HCT116 (cell line): ENCODE measurements at regions not wholly inside any gene's neighbourhood (a gene's known extent, or its start where the extent isn't known, plus 50 kb on each side); places are given as distances from the start of the nearest gene placed in this dataset.

ENCODE experiments used
- ATAC-seq: fragments of 200-7000 bp; cut with Tn5 transposase; 2 replicates; pipeline ENCODE4 v1.9.1; 2020; ENCODE audit warnings: mild to moderate bottlenecking, moderate library complexity
- BruUV-seq: library from RNA; stranded (reverse); fragments of 400-500 nt; replicated peaks from 2 replicates; lab custom pipeline; 2021; lab: Mats Ljungman, UMichigan
- CTCF ChIA-PET: fragments of 300-600 bp; sonication (Branson Sonifier 250); formaldehyde crosslinking; loops from one replicate; lab custom pipeline; 2021; ENCODE audit warnings: antibody characterized with exemption; lab: Charles Lee
- POLR2A ChIA-PET: fragments of 300-600, 350-600 bp; sonication (Branson Sonifier 250); formaldehyde crosslinking; loops from one replicate; lab custom pipeline; 2021; ENCODE audit warnings: antibody characterized with exemption; lab: Charles Lee
- RAD21 ChIA-PET, 2 experiments: fragments of 300-600 bp; sonication (Branson Sonifier 250); formaldehyde crosslinking; loops; one replicate each; lab custom pipeline; 2023; ENCODE audit warnings: low total read pairs in 2 of 2; ENCODE audit not compliant: uncharacterized antibody in 2 of 2, unreplicated experiment in 2 of 2, low non-redundant PET in 1 of 2; lab: Charles Lee
- DNase-seq: peaks from one replicate; pipeline ENCODE4 v3.0.0-alpha.2; 2010; ENCODE audit warnings: low read depth, low spot score
- H2AFZ ChIP-seq: fragments of 200-600 bp; shearing (Covaris generic), sonication (generic); 2 replicates; pipeline ENCODE4 v1.6.1; 2017; ENCODE audit warnings: low read depth, mixed run types, mixed read lengths, antibody characterized with exemption, low read length; ENCODE audit not compliant: poor library complexity, severe bottlenecking
- H3K27ac ChIP-seq: 2 replicates; pipeline ENCODE4 v1.5.1; 2012; ENCODE audit warnings: low read depth, low read length
- H3K27me3 ChIP-seq: fragments of 200-600 bp; sonication (generic); 2 replicates; pipeline ENCODE4 v1.6.1; 2016; ENCODE audit warnings: mixed run types, low read length, mixed read lengths; ENCODE audit not compliant: insufficient read depth
- H3K36me3 ChIP-seq, 2 experiments: fragments of 200-500 bp in 1 of 2; fragments of 200-600 bp in 1 of 2; sonication (Bioruptor generic) in 1 of 2; sonication (generic) in 1 of 2; 2 replicates each; pipeline versions ENCODE4 v1.5.1 to v1.6.1; 2014 to 2016; ENCODE audit warnings: low read length in 2 of 2, inconsistent platforms in 1 of 2, mixed read lengths in 1 of 2, mixed run types in 1 of 2; ENCODE audit not compliant: insufficient read depth in 2 of 2, control insufficient read depth in 1 of 2
- H3K4me1 ChIP-seq, 2 experiments: fragments of 200-600 bp in 1 of 2; sonication (generic) in 1 of 2; 2 replicates each; pipeline versions ENCODE4 v1.5.1 to v1.6.1; 2012 to 2017; ENCODE audit warnings: low read length in 2 of 2, inconsistent platforms in 1 of 2, mild to moderate bottlenecking in 1 of 2, mixed read lengths in 1 of 2, mixed run types in 1 of 2, moderate library complexity in 1 of 2; ENCODE audit not compliant: insufficient read depth in 2 of 2, control insufficient read depth in 1 of 2
- H3K4me2 ChIP-seq: fragments of 200-600 bp; sonication (generic); 2 replicates; pipeline ENCODE4 v1.6.1; 2017; ENCODE audit warnings: mixed run types, low read length, mixed read lengths
- H3K4me3 ChIP-seq, 2 experiments: fragments of 200-600 bp in 1 of 2; sonication (generic) in 1 of 2; replicated peaks in 1 of 2; 2 replicates each; pipeline ENCODE4 v1.5.1; 2011 to 2016; ENCODE audit warnings: low read length in 2 of 2, control low read depth in 1 of 2, low read depth in 1 of 2, mild to moderate bottlenecking in 1 of 2, mixed read lengths in 1 of 2, mixed run types in 1 of 2
- H3K79me2 ChIP-seq: fragments of 200-600 bp; sonication (generic); 2 replicates; pipeline ENCODE4 v1.6.1; 2017; ENCODE audit warnings: mild to moderate bottlenecking, mixed run types, low read length, moderate library complexity, mixed read lengths; ENCODE audit not compliant: insufficient read depth
- H3K9ac ChIP-seq: fragments of 200-600 bp; sonication (generic); 2 replicates; pipeline ENCODE4 v1.6.1; 2016; ENCODE audit warnings: low read length, mixed read lengths
- H3K9me2 ChIP-seq: fragments of 200-600 bp; sonication (generic), shearing (Covaris generic); 2 replicates; pipeline ENCODE4 v1.6.1; 2017; ENCODE audit warnings: mixed run types, mild to moderate bottlenecking, moderate library complexity; ENCODE audit not compliant: insufficient read depth
- H3K9me3 ChIP-seq, 2 experiments: fragments of 200-500 bp in 1 of 2; fragments of 200-600 bp in 1 of 2; sonication (Bioruptor generic) in 1 of 2; sonication (generic) in 1 of 2; 2 replicates each; pipeline ENCODE4 v1.6.1; 2014 to 2017; ENCODE audit warnings: low read length in 2 of 2, mixed read lengths in 2 of 2, inconsistent platforms in 1 of 2, low read depth in 1 of 2, mild to moderate bottlenecking in 1 of 2, mixed run types in 1 of 2, moderate library complexity in 1 of 2; ENCODE audit not compliant: control insufficient read depth in 1 of 2, insufficient read depth in 1 of 2
- H4K20me1 ChIP-seq: fragments of 200-600 bp; sonication (generic), shearing (Covaris generic); 2 replicates; pipeline ENCODE4 v1.6.1; 2017; ENCODE audit warnings: mixed run types, mild to moderate bottlenecking, moderate library complexity; ENCODE audit not compliant: insufficient read depth
- EZH2 ChIP-seq: fragments of 200-600 bp; sonication (generic); IDR thresholded peaks from 2 replicates; pipeline ENCODE4 v1.6.1; 2017; ENCODE audit warnings: antibody characterized with exemption, mixed run types
- EZH2phosphoT487 ChIP-seq: fragments of 200-600 bp; IDR thresholded peaks from 2 replicates; pipeline ENCODE4 v1.6.1; 2018; ENCODE audit warnings: antibody characterized with exemption, borderline replicate concordance
- FOSL1 ChIP-seq: IDR thresholded peaks from 2 replicates; pipeline ENCODE4 v1.6.1; 2012; ENCODE audit warnings: low read depth
- JUND ChIP-seq: IDR thresholded peaks from 2 replicates; pipeline ENCODE4 v1.6.1; 2012
- MAX ChIP-seq: IDR thresholded peaks from 2 replicates; pipeline ENCODE4 v1.6.1; 2012
- SIN3A ChIP-seq: IDR thresholded peaks from 2 replicates; pipeline ENCODE4 v1.6.1; 2012; ENCODE audit warnings: low read depth
- SP1 ChIP-seq: IDR thresholded peaks from 2 replicates; pipeline ENCODE4 v1.6.1; 2012; ENCODE audit warnings: low read depth
- intact Hi-C: fragments of 100-400 bp; cut with micrococcal nuclease; formaldehyde crosslinking; loops from 2 replicates; pipeline ENCODE4 v1.10.0; 2022
- TF ChIP-seq, protein P1 (sequence below): IDR thresholded peaks from 2 replicates; pipeline ENCODE4 v1.6.1; 2011; ENCODE audit warnings: mild to moderate bottlenecking, low read length, moderate library complexity; ENCODE audit not compliant: insufficient replicate concordance; ENCODE audit errors: extremely low read depth
- TF ChIP-seq, protein P2 (sequence below): IDR thresholded peaks from 2 replicates; pipeline ENCODE4 v1.6.1; 2012; ENCODE audit warnings: low read depth

GRCh38 chr3:35071772-35072171 lies 567.6 kb upstream of the ARPP21 start:
- TF ChIP-seq, protein P1, sequence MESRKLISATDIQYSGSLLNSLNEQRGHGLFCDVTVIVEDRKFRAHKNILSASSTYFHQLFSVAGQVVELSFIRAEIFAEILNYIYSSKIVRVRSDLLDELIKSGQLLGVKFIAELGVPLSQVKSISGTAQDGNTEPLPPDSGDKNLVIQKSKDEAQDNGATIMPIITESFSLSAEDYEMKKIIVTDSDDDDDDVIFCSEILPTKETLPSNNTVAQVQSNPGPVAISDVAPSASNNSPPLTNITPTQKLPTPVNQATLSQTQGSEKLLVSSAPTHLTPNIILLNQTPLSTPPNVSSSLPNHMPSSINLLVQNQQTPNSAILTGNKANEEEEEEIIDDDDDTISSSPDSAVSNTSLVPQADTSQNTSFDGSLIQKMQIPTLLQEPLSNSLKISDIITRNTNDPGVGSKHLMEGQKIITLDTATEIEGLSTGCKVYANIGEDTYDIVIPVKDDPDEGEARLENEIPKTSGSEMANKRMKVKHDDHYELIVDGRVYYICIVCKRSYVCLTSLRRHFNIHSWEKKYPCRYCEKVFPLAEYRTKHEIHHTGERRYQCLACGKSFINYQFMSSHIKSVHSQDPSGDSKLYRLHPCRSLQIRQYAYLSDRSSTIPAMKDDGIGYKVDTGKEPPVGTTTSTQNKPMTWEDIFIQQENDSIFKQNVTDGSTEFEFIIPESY, result no peak
- TF ChIP-seq JUND, result no peak
- TF ChIP-seq SP1, result no peak
- TF ChIP-seq MAX, result no peak
- TF ChIP-seq FOSL1, result no peak
- TF ChIP-seq EZH2, result no peak
- TF ChIP-seq SIN3A, result no peak
- TF ChIP-seq, protein P2, sequence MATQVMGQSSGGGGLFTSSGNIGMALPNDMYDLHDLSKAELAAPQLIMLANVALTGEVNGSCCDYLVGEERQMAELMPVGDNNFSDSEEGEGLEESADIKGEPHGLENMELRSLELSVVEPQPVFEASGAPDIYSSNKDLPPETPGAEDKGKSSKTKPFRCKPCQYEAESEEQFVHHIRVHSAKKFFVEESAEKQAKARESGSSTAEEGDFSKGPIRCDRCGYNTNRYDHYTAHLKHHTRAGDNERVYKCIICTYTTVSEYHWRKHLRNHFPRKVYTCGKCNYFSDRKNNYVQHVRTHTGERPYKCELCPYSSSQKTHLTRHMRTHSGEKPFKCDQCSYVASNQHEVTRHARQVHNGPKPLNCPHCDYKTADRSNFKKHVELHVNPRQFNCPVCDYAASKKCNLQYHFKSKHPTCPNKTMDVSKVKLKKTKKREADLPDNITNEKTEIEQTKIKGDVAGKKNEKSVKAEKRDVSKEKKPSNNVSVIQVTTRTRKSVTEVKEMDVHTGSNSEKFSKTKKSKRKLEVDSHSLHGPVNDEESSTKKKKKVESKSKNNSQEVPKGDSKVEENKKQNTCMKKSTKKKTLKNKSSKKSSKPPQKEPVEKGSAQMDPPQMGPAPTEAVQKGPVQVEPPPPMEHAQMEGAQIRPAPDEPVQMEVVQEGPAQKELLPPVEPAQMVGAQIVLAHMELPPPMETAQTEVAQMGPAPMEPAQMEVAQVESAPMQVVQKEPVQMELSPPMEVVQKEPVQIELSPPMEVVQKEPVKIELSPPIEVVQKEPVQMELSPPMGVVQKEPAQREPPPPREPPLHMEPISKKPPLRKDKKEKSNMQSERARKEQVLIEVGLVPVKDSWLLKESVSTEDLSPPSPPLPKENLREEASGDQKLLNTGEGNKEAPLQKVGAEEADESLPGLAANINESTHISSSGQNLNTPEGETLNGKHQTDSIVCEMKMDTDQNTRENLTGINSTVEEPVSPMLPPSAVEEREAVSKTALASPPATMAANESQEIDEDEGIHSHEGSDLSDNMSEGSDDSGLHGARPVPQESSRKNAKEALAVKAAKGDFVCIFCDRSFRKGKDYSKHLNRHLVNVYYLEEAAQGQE, result no peak
- no peak for TF ChIP-seq EZH2phosphoT487
- ChIA-PET CTCF (no interaction called here), RAD21 (no interaction called here), POLR2A (no interaction called here)
- no peak overlapping the region for H3K27ac ChIP-seq
- H3K9me2 ChIP-seq, result no peaks in the 10 kb centered on the region
- no peaks in the 10 kb centered on the region for H3K27me3 ChIP-seq
- no peak overlapping the region for H3K9ac ChIP-seq
- no peaks in the 10 kb centered on the region for H3K4me1 ChIP-seq
- H3K36me3 ChIP-seq, result no peaks in the 10 kb centered on the region
- ATAC-seq (no peak), DNase-seq (no peak)
- H3K79me2 ChIP-seq, result no peaks in the 10 kb centered on the region
- no peak overlapping the region for H3K4me2 ChIP-seq
- H3K9me3 ChIP-seq, result peaks cover 0 to 24% of the 10 kb centered on the region in 2 experiments; a peak in 3 of 4 replicates
- BruUV-seq, result no TSS peak
- H2AFZ ChIP-seq, result no peak overlapping the region
- H4K20me1 ChIP-seq, result no peaks in the 10 kb centered on the region
- intact Hi-C loops, result no loop called here
- no peak overlapping the region for H3K4me3 ChIP-seq
